Psoas muscle (tissue), 7 donors: ENCODE measurements at regions not wholly inside any gene's neighbourhood (a gene's known extent, or its start where the extent isn't known, plus 50 kb on each side); places are given as distances from the start of the nearest gene placed in this dataset.
"Not testable (repeated sequence)": the region's sequence is repeated elsewhere in the genome, so short reads cannot be mapped to it uniquely, and the experiment has no call there.

Experiments
- ATAC-seq, 4 donors: fragments of 200-7000 bp; cut with Tn5 transposase; one replicate each; pipeline ENCODE4 v1.9.1; 2020; ENCODE audit warnings: moderate library complexity in 3 of 4, mild to moderate bottlenecking in 2 of 4
- DNase-seq, 2 donors: peaks; one replicate each; pipeline ENCODE4 v3.0.0-alpha.2; 2020
- H3K27ac ChIP-seq: fragments of 200-600 bp; one replicate; pipeline ENCODE4 v1.8.0; 2022
- H3K27me3 ChIP-seq, 3 donors: fragments of 200-600 bp in 1 of 3; one replicate each; pipeline versions ENCODE4 v1.6.1 to v1.8.0; 2013 to 2022; ENCODE audit warnings: low read length in 2 of 3, mild to moderate bottlenecking in 2 of 3, moderate library complexity in 1 of 3; ENCODE audit not compliant: insufficient read depth in 3 of 3
- H3K36me3 ChIP-seq, 2 donors: fragments of 200-600 bp in 1 of 2; one replicate each; pipeline versions ENCODE4 v1.6.1 to v1.8.0; 2013 to 2022; ENCODE audit warnings: low read depth in 1 of 2, mild to moderate bottlenecking in 1 of 2, moderate library complexity in 1 of 2; ENCODE audit not compliant: insufficient read depth in 1 of 2
- H3K4me1 ChIP-seq: fragments of 200-600 bp; one replicate; pipeline ENCODE4 v1.8.0; 2022
- H3K4me3 ChIP-seq: fragments of 200-600 bp; one replicate; pipeline ENCODE4 v1.8.0; 2022; ENCODE audit warnings: mild to moderate bottlenecking
- H3K9me3 ChIP-seq: fragments of 200-600 bp; one replicate; pipeline ENCODE4 v1.8.0; 2022
- WGBS, 3 donors: extraction: QIAGEN DNeasy Blood & Tissue Kit; methylation state at CpG; one replicate each; pipeline versions ENCODE4 v1.1.6 to v1.1.7; 2013; 5-methylcytosine and 5-hydroxymethylcytosine counted together
- intact Hi-C, 2 donors: fragments of 100-400 bp; cut with DNase I; formaldehyde crosslinking; loops; one replicate each; pipeline versions ENCODE4 v1.11.0 to v1.14.2; 2022
- TF ChIP-seq, protein P1 (sequence below): fragments of 200-600 bp; IDR thresholded peaks from one replicate; pipeline ENCODE4 v1.8.0; 2022; ENCODE audit warnings: antibody characterized with exemption
- donor health status: healthy with polysubstance abuse.
- donor health status: DM: no; HTN: no; CAD: no; lungs with moderate emphysema.
- donor health status: Bipolar disorder and iron deficiency.
- donor health status: healthy.
- donor health status: DM: yes; HTN: yes; CAD: no.
- donor health status: DM: no; HTN: no; CAD: no.
- donor health status: DM: yes; HTN: yes; CAD: no.

DNA sequence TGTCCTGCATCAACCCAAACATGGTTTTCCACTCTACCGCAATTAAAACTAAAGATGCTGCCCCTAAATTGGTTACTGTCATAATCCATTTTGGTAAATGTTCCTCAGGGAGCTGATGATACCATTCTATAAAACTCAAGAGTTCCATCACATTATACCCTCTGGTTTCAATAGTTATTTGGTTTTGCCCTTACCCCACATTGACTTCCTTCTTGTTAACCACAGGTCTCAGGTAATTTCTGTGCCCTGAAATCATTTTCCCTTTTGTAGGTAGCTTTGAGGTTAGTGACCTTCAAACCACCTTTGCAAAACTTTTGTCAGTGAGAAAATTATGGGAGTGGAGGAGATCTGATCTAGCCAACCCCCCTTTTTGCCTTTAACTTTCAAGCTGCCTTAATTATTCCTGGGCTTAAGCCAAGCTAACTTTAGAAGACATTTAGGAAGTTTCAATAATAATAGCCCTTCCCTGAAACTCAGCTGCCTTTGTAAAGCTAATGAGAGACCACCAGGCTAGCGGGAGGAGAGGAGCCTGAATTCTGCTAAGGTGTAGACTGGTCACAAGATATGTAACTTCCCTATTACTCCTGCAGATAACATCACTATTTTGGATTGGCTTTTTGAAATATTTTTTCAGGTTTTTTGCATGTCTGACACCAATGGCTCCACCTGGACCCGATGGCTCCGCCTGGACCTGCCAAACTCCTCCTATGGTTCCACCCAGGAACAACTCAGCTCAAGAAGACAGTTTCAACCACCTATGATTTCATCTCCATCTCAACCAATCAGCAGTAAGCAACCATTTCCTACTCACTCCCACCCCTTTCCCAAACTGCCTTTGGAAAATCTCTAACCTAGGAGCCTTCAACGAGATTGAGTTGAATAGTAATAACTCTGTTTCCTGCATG is 224.9 kb downstream of the HS3ST3B1 start:
- TF ChIP-seq, protein P1, sequence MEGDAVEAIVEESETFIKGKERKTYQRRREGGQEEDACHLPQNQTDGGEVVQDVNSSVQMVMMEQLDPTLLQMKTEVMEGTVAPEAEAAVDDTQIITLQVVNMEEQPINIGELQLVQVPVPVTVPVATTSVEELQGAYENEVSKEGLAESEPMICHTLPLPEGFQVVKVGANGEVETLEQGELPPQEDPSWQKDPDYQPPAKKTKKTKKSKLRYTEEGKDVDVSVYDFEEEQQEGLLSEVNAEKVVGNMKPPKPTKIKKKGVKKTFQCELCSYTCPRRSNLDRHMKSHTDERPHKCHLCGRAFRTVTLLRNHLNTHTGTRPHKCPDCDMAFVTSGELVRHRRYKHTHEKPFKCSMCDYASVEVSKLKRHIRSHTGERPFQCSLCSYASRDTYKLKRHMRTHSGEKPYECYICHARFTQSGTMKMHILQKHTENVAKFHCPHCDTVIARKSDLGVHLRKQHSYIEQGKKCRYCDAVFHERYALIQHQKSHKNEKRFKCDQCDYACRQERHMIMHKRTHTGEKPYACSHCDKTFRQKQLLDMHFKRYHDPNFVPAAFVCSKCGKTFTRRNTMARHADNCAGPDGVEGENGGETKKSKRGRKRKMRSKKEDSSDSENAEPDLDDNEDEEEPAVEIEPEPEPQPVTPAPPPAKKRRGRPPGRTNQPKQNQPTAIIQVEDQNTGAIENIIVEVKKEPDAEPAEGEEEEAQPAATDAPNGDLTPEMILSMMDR = no peak
- Histone ChIP-seq H3K27me3 (no peaks in the 10 kb centered on the region), H3K9me3 (no peaks in the 10 kb centered on the region), H3K4me1 (no peaks in the 10 kb centered on the region), H3K36me3 (no peaks in the 10 kb centered on the region), H3K27ac (no peak overlapping the region), H3K4me3 (no peak overlapping the region)
- intact Hi-C loops = no loop called here
- no peak for DNase-seq
- no peak for ATAC-seq
- WGBS, 3 donors = 58 to 65% (median 62%) methylated on average over 5 of the region's 5 CpGs

DNA sequence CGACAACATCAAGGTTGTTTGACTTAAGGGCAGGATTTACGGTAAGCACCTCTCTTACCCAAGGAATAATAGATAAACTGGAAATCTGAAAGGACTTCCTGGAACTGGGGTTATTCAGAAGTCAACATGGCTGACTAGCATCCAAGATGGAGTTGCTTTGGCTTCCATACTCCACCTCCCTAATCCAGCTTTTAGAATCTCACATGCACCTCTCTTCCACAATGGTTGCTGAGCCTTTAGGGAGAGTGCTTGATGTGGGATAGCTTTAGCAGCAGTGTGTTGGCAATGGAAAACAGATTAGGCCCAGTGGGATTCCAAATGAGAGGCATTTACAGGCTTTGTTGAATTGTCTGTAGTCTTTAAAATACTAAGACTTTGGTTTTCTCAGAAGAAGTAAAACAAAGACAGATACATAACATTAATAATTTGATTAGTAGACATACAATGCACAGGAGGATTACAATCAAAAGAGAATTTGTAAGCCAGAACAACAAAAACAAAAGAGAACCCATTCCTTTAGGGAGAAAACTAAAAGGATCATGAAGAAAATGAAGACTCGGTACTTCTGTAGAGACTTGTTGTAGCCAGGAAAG is 222.0 kb downstream of the HS3ST3B1 start:
- no peak overlapping the region for H3K27ac ChIP-seq
- no peaks in the 10 kb centered on the region for H3K36me3 ChIP-seq
- WGBS, 3 donors = 56 to 62% (median 60%) methylated on average over 3 of the region's 3 CpGs
- DNase-seq = no peak
- TF ChIP-seq, protein P1 = no peak
- no peaks in the 10 kb centered on the region for H3K27me3 ChIP-seq
- no peak overlapping the region for H3K4me3 ChIP-seq
- no peaks in the 10 kb centered on the region for H3K4me1 ChIP-seq
- no peaks in the 10 kb centered on the region for H3K9me3 ChIP-seq
- intact Hi-C loops = no loop called here
- ATAC-seq = no peak

DNA sequence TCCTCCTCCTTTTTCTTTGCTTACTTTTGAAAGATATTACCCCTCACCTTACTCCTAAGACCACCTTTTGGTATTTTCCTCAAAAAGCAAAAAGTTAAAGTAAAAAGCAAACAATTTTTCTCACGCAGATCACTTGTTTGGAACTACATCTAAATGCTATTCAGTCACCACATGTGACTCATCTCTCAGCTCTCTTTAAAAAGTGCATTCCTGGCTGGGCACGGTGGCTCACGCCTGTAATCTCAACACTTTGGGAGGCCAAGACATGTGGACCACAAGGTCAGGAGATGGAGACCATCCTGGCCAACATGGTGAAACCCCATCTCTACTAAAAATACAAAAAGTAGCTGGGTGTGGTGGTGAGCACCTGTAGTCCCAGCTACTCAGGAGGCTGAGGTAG is 218.0 kb downstream of the HS3ST3B1 start:
- ATAC-seq, H3K9me3 ChIP-seq, DNase-seq, intact Hi-C loops, H3K27ac ChIP-seq, H3K4me1 ChIP-seq, H3K27me3 ChIP-seq, H3K4me3 ChIP-seq, H3K36me3 ChIP-seq: not testable (repeated sequence)
- 50 to 67% (median 54%) methylated on average over 3 of the region's 3 CpGs for WGBS, 3 donors

DNA sequence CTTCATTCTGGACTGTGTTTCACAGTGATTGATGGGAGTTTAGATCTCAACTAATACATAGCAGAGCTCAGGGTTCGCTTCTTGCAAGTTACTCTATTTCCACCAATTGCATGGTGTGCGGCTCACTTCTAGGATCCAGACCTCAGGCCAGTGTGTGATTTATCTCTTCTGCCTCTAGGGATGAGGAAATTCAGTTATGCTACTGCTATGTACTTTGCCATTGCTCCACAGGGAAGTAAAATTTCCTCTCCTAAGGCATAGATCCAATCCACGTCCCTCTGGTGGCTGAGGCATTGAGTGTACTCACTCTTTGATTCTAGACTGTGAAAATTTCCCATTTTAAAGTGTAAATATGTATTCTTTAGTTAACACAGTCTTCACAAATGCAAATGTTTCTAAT is 214.1 kb downstream of the HS3ST3B1 start:
- ATAC-seq (no peak), DNase-seq (no peak)
- no peaks in the 10 kb centered on the region for H3K27me3 ChIP-seq
- no peaks in the 10 kb centered on the region for H3K36me3 ChIP-seq
- no peaks in the 10 kb centered on the region for H3K9me3 ChIP-seq
- 58 to 67% (median 60%) methylated on average over 3 of the region's 3 CpGs for WGBS, 3 donors
- intact Hi-C loops = no loop called here
- H3K4me1 ChIP-seq = no peaks in the 10 kb centered on the region
- TF ChIP-seq, protein P1 = no peak
- H3K27ac ChIP-seq = no peak overlapping the region
- H3K4me3 ChIP-seq = no peak overlapping the region

DNA sequence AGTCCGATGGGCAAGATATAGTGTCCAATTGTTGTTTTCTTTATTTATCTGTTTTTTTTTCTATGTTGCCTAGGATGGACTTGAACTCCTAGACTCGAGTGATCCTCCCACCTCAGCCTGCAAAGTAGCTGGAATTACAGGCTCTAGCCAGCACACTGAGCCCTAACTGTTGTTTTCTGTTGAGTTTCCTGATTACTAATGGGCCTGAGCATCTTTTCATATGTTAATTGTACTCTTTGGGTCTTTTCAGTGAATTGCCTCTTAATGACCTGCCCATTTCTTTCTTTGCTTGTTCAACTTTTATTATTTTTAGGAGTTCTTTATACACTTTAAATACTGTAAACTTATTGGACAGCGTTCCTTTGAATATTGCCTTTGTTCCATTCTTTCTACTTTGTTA is 213.0 kb downstream of the HS3ST3B1 start:
- 47 to 60% (median 55%) methylated on average over 3 of the region's 3 CpGs for WGBS, 3 donors
- no peak overlapping the region for H3K27ac ChIP-seq
- DNase-seq (no peak), ATAC-seq (no peak)
- H3K4me1 ChIP-seq = no peaks in the 10 kb centered on the region
- H3K36me3 ChIP-seq = no peaks in the 10 kb centered on the region
- no peaks in the 10 kb centered on the region for H3K9me3 ChIP-seq
- H3K27me3 ChIP-seq = no peaks in the 10 kb centered on the region
- TF ChIP-seq, protein P1 = no peak
- intact Hi-C loops = no loop called here
- no peak overlapping the region for H3K4me3 ChIP-seq
